H54 (cell line): ENCODE measurements at regions not wholly inside any gene's neighbourhood (a gene's known extent, or its start where the extent isn't known, plus 50 kb on each side); places are given as distances from the start of the nearest gene placed in this dataset.
A peak's percentile ranks its signal among the peaks of the same experiment; 100 is the strongest.
"Not testable (repeated sequence)": the region's sequence is repeated elsewhere in the genome, so short reads cannot be mapped to it uniquely, and the experiment has no call there.

Experiments used
- DNase-seq: peaks from one replicate; pipeline ENCODE4 v3.0.0; 2011; ENCODE audit warnings: low spot score, mixed read lengths; ENCODE audit not compliant: insufficient read length
- FAIRE-seq: peaks from 3 replicates; lab custom pipeline; 2011; peaks lifted over from hg19 to GRCh38; lab: Jason Lieb, UNC
- POLR2A ChIP-seq: IDR thresholded peaks from 2 replicates; pipeline ENCODE4 v1.6.1; 2011; ENCODE audit warnings: low read depth, mild to moderate bottlenecking, low read length

- no peak for FAIRE-seq
- no peak for DNase-seq
- TF ChIP-seq POLR2A, result no peak
Measured at GRCh38 chr2:121838551-121838950, 83.1 kb downstream of the TSN start.

- no peak for TF ChIP-seq POLR2A
- no peak for DNase-seq
- FAIRE-seq, result no peak
Measured at GRCh38 chr2:121839584-121839983, 84.1 kb downstream of the TSN start.

- no peak for TF ChIP-seq POLR2A
- no peak for FAIRE-seq
- no peak for DNase-seq
Measured at GRCh38 chr2:121849236-121849635, 93.8 kb downstream of the TSN start.

- not testable (repeated sequence) for FAIRE-seq, DNase-seq
Measured at GRCh38 chr2:121853149-121853548, 97.7 kb downstream of the TSN start.

DNA sequence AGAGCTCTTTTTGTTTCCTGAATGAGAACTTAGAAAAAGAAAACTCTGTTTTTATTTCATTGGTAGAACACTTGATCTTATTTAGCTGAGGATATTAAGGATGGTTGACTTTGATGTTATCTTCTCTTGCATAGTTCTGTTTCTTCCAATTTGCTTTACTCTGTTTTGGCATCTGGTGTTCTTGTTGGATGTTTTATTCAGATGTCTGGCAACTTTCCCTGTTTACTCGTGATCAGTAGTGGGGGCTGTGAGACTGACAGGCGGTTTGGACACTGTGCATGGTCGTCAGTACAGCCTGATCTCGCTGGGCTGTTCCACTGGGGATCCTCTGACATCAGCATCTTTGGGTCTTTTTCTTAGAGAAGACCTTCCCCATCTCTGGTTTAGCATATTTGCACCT is 100.1 kb downstream of the TSN start:
- DNase-seq (no peak), FAIRE-seq (no peak)
- no peak for TF ChIP-seq POLR2A

GRCh38 chr2:121856360-121856759 is 100.9 kb downstream of the TSN start:
- no peak for TF ChIP-seq POLR2A
- DNase-seq (no peak), FAIRE-seq (no peak)

DNA sequence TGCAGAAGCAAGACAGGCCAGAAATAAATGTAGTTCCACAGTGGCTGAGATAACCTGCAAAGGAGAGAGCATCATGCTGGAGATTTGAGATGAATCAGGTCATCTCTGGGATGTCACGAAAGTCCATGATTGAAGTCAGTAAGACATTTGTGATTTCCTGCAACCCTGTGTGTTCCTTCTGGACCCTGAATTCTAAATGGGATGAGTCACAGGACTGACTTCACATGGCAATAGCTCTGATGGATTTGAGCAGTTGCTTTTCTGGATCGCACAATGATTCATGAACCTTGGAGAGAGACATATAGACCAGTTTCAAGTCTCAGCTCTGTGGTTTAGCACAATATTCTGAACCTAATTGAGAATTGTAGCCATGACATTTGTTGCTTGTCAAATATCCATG is 102.9 kb downstream of the TSN start:
- no peak for TF ChIP-seq POLR2A
- FAIRE-seq, result no peak
- DNase-seq, result no peak

DNA sequence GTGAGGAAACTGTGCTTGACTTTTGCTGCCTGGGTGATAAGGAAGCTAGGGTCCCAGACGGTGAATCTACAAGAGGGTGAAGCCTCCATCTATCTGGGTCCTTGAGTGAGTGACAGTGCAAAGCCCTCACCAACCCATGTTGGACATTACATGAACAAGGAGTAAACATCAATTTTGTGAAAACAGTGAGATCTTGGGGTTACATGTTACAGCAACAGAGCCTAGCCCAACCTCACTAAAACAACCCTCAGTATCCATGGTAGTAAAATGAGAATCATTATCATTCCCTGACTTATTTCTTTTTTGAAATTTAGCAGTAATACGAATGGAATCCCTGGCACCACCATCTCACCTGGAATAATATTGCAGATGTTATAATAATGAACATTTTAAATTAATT is 103.4 kb downstream of the TSN start:
- TF ChIP-seq POLR2A, result no peak
- FAIRE-seq, result no peak

DNA sequence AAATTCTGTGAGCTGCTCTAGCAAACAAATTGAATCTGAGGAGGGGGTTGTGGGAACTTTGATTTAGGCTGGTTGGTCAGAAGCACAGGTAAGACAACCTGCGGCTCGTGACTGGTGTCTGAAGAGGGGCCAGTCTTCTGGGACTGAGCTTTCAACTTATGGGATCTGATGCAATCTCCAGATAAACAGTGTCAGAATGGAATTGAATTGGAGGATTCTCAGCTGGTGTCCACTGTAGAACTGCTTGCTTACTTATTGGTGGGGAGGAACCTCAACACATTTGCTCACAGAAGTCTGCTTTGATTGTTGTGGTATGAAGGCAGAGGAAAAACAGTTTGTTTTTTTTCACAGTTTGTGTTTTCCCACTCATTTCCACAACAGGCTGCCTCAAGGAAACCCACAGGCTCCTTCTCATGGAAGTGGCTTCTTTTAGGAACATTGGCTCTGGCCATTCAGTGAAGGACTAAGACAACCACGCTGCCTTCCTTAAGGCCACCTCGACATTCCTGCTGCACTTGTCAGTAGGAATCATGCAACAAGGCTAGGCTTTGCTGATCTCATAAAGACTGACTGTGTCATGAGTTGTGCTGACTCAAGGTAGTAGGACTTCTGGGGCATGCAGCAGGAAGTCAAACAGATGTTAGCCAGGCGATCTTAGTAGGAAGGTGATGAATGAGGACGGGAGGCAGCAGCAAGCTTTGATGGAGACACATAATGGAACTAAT is 104.7 kb downstream of the TSN start:
- FAIRE-seq (peak; percentile 95), DNase-seq (peak; percentile 33)
- no peak for TF ChIP-seq POLR2A

More for the DNA sequence above, 103.4 kb downstream of the TSN start:
- DNase-seq, result no peak

DNA sequence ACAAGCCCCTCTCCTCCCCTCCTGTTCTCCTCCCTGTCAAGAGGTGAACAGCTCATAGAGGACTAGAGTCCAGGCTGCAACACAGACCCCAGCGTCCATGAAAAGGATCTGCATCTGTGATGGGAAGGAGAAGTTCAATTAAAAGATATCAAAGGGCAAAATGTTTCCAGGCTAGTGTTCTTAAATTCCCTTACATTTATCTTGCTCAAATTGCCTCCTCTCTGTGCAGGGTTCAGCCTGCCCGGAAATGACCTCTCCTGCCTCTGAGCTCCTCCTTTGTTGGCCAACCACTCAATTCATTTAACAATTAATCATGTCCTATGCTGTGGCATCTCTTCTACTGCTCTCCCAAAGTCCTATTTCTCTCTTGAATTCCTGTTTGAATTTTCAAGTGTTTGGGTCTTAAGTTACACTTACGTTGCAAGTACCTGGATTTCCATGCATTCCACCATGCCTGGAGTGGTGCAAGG is 105.3 kb downstream of the TSN start:
- no peak for TF ChIP-seq POLR2A
- DNase-seq (no peak), FAIRE-seq (no peak)

- FAIRE-seq (no peak), DNase-seq (no peak)
- no peak for TF ChIP-seq POLR2A
Measured at GRCh38 chr2:121862286-121862685, 106.8 kb downstream of the TSN start.

DNA sequence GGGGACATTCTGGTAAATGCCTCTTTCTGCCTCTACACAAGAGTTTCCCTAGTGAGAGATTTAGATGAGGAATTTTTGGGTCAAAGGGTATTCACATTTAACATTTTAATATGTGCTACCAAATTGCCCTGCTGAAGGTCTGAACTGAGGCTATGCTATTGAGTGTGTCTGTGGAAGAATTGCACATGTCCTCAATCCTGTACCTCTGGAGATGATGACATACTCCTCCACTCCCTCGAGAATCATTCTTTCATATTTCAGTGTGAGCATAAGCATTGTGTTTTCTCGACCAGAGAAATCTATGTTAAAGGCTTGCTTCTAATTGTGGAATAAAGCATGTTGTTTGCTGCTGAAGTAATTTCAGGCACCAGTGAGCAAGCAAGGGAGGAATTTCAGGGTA is 110.5 kb downstream of the TSN start:
- FAIRE-seq (no peak), DNase-seq (no peak)
- no peak for TF ChIP-seq POLR2A

- no peak for TF ChIP-seq POLR2A
- DNase-seq (no peak), FAIRE-seq (no peak)
Measured at GRCh38 chr2:121866789-121867188, 111.3 kb downstream of the TSN start.

GRCh38 chr2:121868652-121869051 is 113.2 kb downstream of the TSN start:
- TF ChIP-seq POLR2A, result no peak
- FAIRE-seq, result no peak
- no peak for DNase-seq

DNA sequence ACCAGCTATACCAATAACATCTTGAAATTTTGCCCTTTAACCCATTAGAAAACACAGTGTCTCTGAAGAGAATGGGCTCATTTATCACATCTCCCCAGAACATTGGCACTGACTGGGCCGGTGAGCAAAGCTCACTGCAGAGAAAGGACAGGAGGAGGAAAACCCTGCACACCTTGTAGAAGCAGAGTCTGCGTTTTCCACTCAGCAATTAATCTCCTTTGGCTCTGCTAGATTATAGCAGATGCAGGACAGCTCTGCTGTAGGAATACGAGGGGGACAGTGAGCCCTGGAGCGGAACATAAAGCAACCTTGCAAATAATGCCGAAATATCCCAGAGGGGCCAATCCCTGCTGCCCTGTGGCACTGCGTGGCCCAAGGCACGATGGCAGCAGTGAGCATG is 113.9 kb downstream of the TSN start:
- FAIRE-seq, result no peak
- no peak for DNase-seq
- no peak for TF ChIP-seq POLR2A
